MM.1S (cell line): ENCODE measurements at regions not wholly inside any gene's neighbourhood (a gene's known extent, or its start where the extent isn't known, plus 50 kb on each side); places are given as distances from the start of the nearest gene placed in this dataset.

Experiments used
- CTCF ChIP-seq: fragments of 300-600 bp; sonication (generic); IDR thresholded peaks from 2 replicates; pipeline ENCODE4 v1.5.1; 2016; ENCODE audit warnings: antibody characterized with exemption, low read length, mixed read lengths
- EZH2 ChIP-seq: fragments of 300-600 bp; sonication (generic); optimal IDR thresholded peaks from 2 replicates; pipeline ENCODE3; 2017; ENCODE audit warnings: low read depth, mild to moderate bottlenecking, antibody characterized with exemption, low read length, mixed read lengths

GRCh38 chrX:130468395-130468923 is 66.7 kb downstream of the RBMX2 start:
- TF ChIP-seq CTCF: no peak
- no peak for TF ChIP-seq EZH2
